ENCODE measurements at regions not wholly inside any gene's neighbourhood (a gene's known extent, or its start where the extent isn't known, plus 50 kb on each side); places are given as distances from the start of the nearest gene placed in this dataset.
A peak's percentile ranks its signal among the peaks of the same experiment; 100 is the strongest.

DNA sequence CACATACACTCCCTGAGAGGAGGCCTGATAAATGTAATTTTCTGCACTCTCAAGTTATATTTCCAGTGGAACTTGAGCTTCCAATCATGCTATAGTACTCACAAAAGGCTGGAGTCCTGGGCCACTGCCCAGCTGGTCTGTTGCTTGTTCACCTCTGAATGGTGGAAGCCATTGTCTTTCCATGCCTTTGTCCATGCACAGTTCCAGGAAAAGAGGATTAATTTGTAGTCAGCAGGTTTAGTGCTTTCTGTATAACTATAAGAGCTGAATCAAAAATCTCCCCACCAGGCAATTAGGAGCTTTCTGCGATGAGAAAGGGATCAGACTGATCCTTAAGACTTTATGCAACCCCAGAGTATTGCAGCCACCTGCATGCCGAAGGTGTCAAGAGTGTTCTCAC lies 195.4 kb upstream of the PGRMC2 start:
- no peak overlapping the region for H3K4me3 ChIP-seq (ENCODE audit: insufficient read depth, low read depth, low read length)
- no peak overlapping the region for H3K4ac ChIP-seq (ENCODE audit: low read depth, low read length)
- peaks cover 4% of the 10 kb centered on the region; the same call in 1 of the 2 replicates for H3K4me1 ChIP-seq (ENCODE audit: control insufficient read depth, insufficient read depth, low read length)
- no peak overlapping the region for H2AK9ac ChIP-seq (replicated peaks; ENCODE audit: low read depth, low read length, poor library complexity)
- H3K27ac ChIP-seq (ENCODE audit: insufficient read depth, low read length), result no peak overlapping the region
- dilution Hi-C loops (cut with HindIII; ENCODE audit: low sequenced_read_pairs, unreplicated experiment), result no loop called here
- peaks cover 3% of the 10 kb centered on the region; the same call in 1 of the 2 replicates for H3K9me3 ChIP-seq (ENCODE audit: control insufficient read depth, insufficient read depth, low read length)
- H3K79me1 ChIP-seq (ENCODE audit: low read depth in 1 of 2, low read length in 2 of 2), result no peaks in the 10 kb centered on the region
- H3K27me3 ChIP-seq (ENCODE audit: control insufficient read depth, insufficient read depth, low read length), result no peaks in the 10 kb centered on the region
- H3K14ac ChIP-seq (replicated peaks; ENCODE audit: low read depth, low read length), result no peak overlapping the region
- no peak for TF ChIP-seq SMC3 (IDR thresholded peaks at IDR 0.05; ENCODE audit: low read depth, low read length)
- TF ChIP-seq, protein P1, sequence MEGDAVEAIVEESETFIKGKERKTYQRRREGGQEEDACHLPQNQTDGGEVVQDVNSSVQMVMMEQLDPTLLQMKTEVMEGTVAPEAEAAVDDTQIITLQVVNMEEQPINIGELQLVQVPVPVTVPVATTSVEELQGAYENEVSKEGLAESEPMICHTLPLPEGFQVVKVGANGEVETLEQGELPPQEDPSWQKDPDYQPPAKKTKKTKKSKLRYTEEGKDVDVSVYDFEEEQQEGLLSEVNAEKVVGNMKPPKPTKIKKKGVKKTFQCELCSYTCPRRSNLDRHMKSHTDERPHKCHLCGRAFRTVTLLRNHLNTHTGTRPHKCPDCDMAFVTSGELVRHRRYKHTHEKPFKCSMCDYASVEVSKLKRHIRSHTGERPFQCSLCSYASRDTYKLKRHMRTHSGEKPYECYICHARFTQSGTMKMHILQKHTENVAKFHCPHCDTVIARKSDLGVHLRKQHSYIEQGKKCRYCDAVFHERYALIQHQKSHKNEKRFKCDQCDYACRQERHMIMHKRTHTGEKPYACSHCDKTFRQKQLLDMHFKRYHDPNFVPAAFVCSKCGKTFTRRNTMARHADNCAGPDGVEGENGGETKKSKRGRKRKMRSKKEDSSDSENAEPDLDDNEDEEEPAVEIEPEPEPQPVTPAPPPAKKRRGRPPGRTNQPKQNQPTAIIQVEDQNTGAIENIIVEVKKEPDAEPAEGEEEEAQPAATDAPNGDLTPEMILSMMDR (conservative IDR thresholded peaks at IDR 0.05; ENCODE audit: low read depth, low read length), result no peak
- H3K56ac ChIP-seq (ENCODE audit: extremely low read depth, insufficient read depth, low read length), result no peak overlapping the region
- no peak overlapping the region for H2BK120ac ChIP-seq (ENCODE audit: low read depth, low read length)
- ATAC-seq (ENCODE audit: low read depth) (no peak), DNase-seq (no peak)
- no peak overlapping the region for H2BK20ac ChIP-seq (ENCODE audit: low read depth, low read length)
- H2AK5ac ChIP-seq (ENCODE audit: low read depth, low read length), result no peak overlapping the region; the same call in 1 of the 2 replicates
- H4K5ac ChIP-seq (ENCODE audit: low read depth, low read length), result peak overlapping the region; percentile 32; the same call in 1 of the 2 replicates
- H3K9me1 ChIP-seq (ENCODE audit: insufficient read depth, low read length), result no peaks in the 10 kb centered on the region
- H3K9ac ChIP-seq (ENCODE audit: low read depth, low read length), result no peak overlapping the region
- no CpG with 5 or more reads among the region's 2 CpGs for WGBS, 2 experiments (ENCODE audit: extremely low coverage in 2 of 2, insufficient read length in 1 of 2)
- no peak overlapping the region for H3K23ac ChIP-seq (ENCODE audit: low read depth, low read length)
- no peak overlapping the region for H2BK15ac ChIP-seq (ENCODE audit: low read depth, low read length)
- no peaks in the 10 kb centered on the region for H3K36me3 ChIP-seq (ENCODE audit: control insufficient read depth, insufficient read depth, low read length)
- no TSS peak for BruUV-seq (replicated peaks)
- H3K4me2 ChIP-seq (ENCODE audit: low read depth, low read length), result no peak overlapping the region
- H4K20me1 ChIP-seq (ENCODE audit: insufficient read depth, low read length), result no peaks in the 10 kb centered on the region
- no peak overlapping the region for H4K8ac ChIP-seq (ENCODE audit: low read depth in 2 of 2, low read length in 2 of 2)
- H3K18ac ChIP-seq (ENCODE audit: low read depth, low read length), result peak overlapping the region; percentile 77; the same call in 1 of the 2 replicates
- no peak overlapping the region for H4K91ac ChIP-seq (ENCODE audit: insufficient read depth, low read depth, low read length)
- in situ Hi-C loops (cut with MboI; ENCODE audit: low sequenced_read_pairs), result no loop called here
- ChIA-PET CTCF (no interaction called here), POLR2A (ENCODE audit: unreplicated experiment) (no interaction called here)
- no peak overlapping the region for H2BK5ac ChIP-seq (ENCODE audit: low read depth, low read length, poor library complexity, severe bottlenecking)
- intact Hi-C loops (cut with micrococcal nuclease), result no loop called here
- no peak overlapping the region for H2AFZ ChIP-seq (replicated peaks; ENCODE audit: low read length, poor library complexity)

Data from IMR-90 (cell line).